ENCODE measurements at regions not wholly inside any gene's neighbourhood (a gene's known extent, or its start where the extent isn't known, plus 50 kb on each side); places are given as distances from the start of the nearest gene placed in this dataset.

DNA sequence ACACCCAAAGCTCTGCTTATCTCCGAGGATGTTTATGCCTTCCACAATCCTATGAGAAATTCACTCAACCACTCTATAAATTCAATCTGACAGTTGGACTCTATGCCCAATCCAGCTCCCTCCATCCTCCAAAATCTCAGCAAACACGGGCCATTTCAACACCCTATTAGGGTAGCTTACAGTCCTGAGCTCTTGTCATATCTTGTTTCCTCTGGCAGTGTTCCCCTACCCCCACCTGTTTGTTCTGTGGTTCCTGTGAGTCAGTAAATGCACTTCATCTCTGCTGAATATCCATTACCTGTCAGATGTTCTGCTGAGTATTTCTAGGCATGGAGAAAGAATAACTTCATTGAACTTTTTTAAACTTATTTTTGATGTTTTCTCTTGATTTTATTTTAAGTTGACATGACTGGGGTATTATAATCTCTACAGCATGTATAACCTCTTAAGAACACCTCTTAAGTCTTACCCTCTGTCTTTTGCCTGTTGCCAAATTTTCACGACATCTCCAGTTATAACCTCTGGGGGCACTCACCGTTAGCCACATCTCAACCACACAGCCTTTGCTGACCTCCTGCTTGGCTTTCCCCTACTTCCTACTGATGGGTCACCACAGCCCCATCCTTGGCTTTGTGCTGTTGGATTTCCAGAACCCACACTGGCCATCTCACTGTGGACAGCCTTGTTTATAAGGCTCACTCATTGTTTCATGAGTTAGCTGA, 317.0 kb upstream of the TMPO start:
- no peaks in the 10 kb centered on the region for H3K36me3 ChIP-seq (ENCODE audit: control insufficient read depth, insufficient read depth, low read length)
- H3K27ac ChIP-seq (ENCODE audit: low read depth, low read length): no peak overlapping the region
- H3K9ac ChIP-seq (ENCODE audit: low read length): no peak overlapping the region
- H3K9me3 ChIP-seq (ENCODE audit: control insufficient read depth, insufficient read depth, low read depth, low read length): no peaks in the 10 kb centered on the region
- no peaks in the 10 kb centered on the region for H3K27me3 ChIP-seq (ENCODE audit: control insufficient read depth, insufficient read depth, low read length)
- H3K4me1 ChIP-seq (ENCODE audit: control insufficient read depth, insufficient read depth, low read length): peaks cover 5% of the 10 kb centered on the region; the same call in 1 of the 2 replicates
- H3K4me3 ChIP-seq (ENCODE audit: low read depth, low read length): no peak overlapping the region

DNA sequence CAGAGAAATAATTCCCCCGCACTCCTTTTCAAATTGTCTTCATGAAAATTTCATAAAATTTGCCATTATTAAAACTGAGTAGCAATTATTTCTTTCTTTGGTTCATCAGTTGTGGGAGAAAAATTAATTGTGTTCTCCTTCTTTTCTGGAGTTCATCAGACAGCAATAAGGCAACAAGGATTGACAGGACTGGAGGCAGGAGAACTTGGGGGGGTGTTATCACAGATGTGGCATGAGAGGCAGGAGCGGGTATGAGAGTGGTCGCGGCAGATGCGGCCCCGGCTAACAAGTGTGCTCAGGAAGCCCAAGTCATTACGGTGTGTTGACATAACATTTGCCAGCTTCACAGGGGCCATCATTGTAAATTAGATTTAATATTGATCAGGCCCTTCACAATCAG, 306.6 kb upstream of the TMPO start:
- H3K36me3 ChIP-seq (ENCODE audit: control insufficient read depth, insufficient read depth, low read length): no peaks in the 10 kb centered on the region
- H3K4me1 ChIP-seq (ENCODE audit: control insufficient read depth, insufficient read depth, low read length): peaks cover 9% of the 10 kb centered on the region
- H3K27me3 ChIP-seq (ENCODE audit: control insufficient read depth, insufficient read depth, low read length): no peaks in the 10 kb centered on the region
- H3K27ac ChIP-seq (ENCODE audit: low read depth, low read length): no peak overlapping the region
- H3K9me3 ChIP-seq (ENCODE audit: control insufficient read depth, insufficient read depth, low read depth, low read length): no peaks in the 10 kb centered on the region
- H3K9ac ChIP-seq (ENCODE audit: low read length): no peak overlapping the region
- no peak overlapping the region for H3K4me3 ChIP-seq (ENCODE audit: low read depth, low read length)

DNA sequence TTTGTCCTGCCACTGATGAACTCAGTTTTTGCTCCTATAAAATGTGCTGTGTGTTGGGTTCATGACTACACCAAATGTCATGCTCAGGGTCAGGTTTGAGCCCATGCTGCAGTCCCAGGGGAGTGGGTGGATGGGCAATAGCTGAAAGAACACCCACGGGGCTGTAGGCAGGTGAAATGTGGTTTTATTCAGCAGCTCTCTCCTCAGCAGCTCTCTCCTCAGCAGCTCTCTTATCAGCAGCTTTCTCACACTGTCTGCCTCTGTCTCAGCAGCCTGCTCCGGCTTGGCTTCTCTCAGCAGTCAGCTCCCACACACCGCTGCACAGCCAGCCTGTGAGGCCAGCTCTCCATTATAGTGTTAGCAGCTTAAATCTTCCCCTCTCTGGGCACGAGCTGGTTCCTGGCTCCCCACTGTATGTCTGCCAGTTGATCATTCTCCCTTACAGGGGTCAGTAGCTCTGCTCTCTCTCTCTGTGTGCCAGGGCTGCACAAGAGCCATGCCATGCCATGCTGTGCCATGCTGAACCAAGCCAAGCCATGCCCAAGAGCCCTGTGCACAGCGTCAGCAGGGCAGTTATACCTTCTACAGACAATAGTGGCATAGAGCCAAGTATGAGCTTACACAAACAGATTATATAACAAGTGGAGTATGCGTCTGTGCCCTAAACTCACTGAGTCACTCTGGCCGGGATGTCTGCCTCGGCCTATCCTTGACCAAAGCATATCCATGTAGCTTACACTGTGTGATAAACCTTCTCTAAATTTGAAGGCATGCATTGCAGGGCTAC, 303.3 kb upstream of the TMPO start:
- Histone ChIP-seq H3K9ac (ENCODE audit: low read length) (no peak overlapping the region), H3K9me3 (ENCODE audit: control insufficient read depth, insufficient read depth, low read depth, low read length) (no peaks in the 10 kb centered on the region), H3K27me3 (ENCODE audit: control insufficient read depth, insufficient read depth, low read length) (no peaks in the 10 kb centered on the region), H3K4me1 (ENCODE audit: control insufficient read depth, insufficient read depth, low read length) (peaks cover 9% of the 10 kb centered on the region), H3K4me3 (ENCODE audit: low read depth, low read length) (no peak overlapping the region), H3K36me3 (ENCODE audit: control insufficient read depth, insufficient read depth, low read length) (no peaks in the 10 kb centered on the region), H3K27ac (ENCODE audit: low read depth, low read length) (no peak overlapping the region)

DNA sequence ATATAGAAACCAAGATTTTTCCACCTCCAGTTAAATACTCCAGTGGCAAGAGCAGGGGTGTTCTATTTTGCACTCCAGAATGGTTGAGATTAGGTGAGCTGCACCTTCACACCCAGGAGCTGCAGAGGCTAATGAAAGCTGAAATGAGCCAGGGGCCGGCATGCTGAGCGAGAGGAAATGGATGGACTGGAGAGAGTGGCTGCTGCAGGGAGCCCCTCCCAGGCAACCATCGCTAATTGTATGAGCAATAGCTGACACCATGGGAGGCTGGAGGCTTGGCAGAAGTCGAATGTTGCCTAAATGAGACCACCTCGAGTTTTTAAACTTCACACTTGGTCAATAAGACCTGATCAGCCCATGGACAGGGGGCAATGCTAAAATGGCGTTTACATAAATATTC, 301.8 kb upstream of the TMPO start:
- Histone ChIP-seq H3K27ac (ENCODE audit: low read depth, low read length) (no peak overlapping the region), H3K27me3 (ENCODE audit: control insufficient read depth, insufficient read depth, low read length) (no peaks in the 10 kb centered on the region), H3K4me1 (ENCODE audit: control insufficient read depth, insufficient read depth, low read length) (peaks cover 7% of the 10 kb centered on the region), H3K9ac (ENCODE audit: low read length) (no peak overlapping the region), H3K4me3 (ENCODE audit: low read depth, low read length) (no peak overlapping the region), H3K9me3 (ENCODE audit: control insufficient read depth, insufficient read depth, low read depth, low read length) (no peaks in the 10 kb centered on the region), H3K36me3 (ENCODE audit: control insufficient read depth, insufficient read depth, low read length) (no peaks in the 10 kb centered on the region)

DNA sequence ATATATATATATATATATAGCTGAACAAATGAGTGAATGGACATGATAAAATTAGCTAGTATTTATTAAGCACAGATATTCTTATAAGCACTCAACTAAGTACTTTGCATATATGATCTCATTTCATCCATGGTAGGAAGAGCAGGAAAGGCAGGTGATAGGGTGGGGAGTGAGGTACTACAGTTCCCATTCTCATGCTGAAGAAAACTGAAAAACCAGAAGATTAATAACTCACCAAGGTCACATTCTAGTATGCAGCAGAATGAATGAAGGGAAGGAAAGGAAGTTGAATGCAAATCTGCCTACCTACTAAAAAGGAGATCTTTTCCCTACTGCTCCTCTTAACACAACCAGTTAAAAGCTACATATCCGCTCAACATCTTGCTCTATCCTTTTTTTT, 298.1 kb upstream of the TMPO start:
- Histone ChIP-seq H3K4me1 (ENCODE audit: control insufficient read depth, insufficient read depth, low read length) (peaks cover 14% of the 10 kb centered on the region), H3K9ac (ENCODE audit: low read length) (no peak overlapping the region), H3K27me3 (ENCODE audit: control insufficient read depth, insufficient read depth, low read length) (no peaks in the 10 kb centered on the region), H3K27ac (ENCODE audit: low read depth, low read length) (no peak overlapping the region), H3K36me3 (ENCODE audit: control insufficient read depth, insufficient read depth, low read length) (no peaks in the 10 kb centered on the region), H3K4me3 (ENCODE audit: low read depth, low read length) (no peak overlapping the region), H3K9me3 (ENCODE audit: control insufficient read depth, insufficient read depth, low read depth, low read length) (no peaks in the 10 kb centered on the region)

DNA sequence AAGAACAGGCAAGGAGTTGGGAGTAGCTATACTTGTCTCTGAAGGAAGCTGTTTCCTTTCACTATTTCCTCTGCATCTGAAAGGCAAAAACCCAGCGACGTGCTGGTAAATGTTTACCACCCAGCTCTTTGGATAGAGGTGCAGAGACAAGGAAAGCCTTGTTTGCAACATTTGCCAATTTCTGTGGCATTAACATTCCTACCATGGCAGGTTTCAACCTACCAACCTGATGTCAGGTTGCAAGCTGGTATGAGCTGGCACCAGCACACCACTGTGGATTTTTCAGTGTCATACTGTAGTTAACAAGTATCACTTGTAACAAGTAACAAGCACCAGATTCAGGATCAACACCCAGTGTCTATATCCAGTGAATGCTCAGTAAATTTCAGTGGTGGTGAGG, 294.8 kb upstream of the TMPO start:
- Histone ChIP-seq H3K36me3 (ENCODE audit: control insufficient read depth, insufficient read depth, low read length) (no peaks in the 10 kb centered on the region), H3K4me1 (ENCODE audit: control insufficient read depth, insufficient read depth, low read length) (peaks cover 10% of the 10 kb centered on the region; the same call in 1 of the 2 replicates), H3K27ac (ENCODE audit: low read depth, low read length) (no peak overlapping the region), H3K27me3 (ENCODE audit: control insufficient read depth, insufficient read depth, low read length) (no peaks in the 10 kb centered on the region), H3K9me3 (ENCODE audit: control insufficient read depth, insufficient read depth, low read depth, low read length) (no peaks in the 10 kb centered on the region), H3K4me3 (ENCODE audit: low read depth, low read length) (no peak overlapping the region), H3K9ac (ENCODE audit: low read length) (no peak overlapping the region)

DNA sequence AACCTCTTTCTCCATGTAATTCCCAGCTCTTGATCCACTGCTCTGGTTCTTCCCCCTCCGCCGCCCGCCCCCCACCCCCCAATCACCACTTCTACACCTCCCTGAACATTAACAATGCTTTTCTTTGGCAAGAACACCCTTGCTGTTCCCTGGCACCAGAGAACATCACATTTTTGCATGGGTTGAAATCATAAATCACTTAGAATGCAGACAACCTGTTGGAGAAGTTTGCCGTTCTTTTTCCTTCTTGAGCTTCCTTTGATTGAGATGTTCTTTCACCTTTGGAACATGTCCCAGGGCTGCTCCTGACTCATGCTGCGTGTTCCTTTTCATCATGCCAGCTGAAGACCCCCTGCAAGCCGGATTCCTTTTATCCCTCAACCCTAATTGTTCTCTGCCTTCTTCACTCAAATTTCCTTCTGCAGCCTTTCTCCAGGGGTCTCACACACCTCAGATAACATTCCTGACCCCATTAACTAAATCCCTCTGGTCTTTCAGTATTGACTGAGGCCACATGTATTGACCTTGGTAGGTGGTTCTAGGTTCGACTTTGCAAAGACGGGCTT, 294.1 kb upstream of the TMPO start:
- no peak overlapping the region for H3K9ac ChIP-seq (ENCODE audit: low read length)
- no peaks in the 10 kb centered on the region for H3K9me3 ChIP-seq (ENCODE audit: control insufficient read depth, insufficient read depth, low read depth, low read length)
- H3K27me3 ChIP-seq (ENCODE audit: control insufficient read depth, insufficient read depth, low read length): no peaks in the 10 kb centered on the region
- H3K4me3 ChIP-seq (ENCODE audit: low read depth, low read length): no peak overlapping the region
- no peak overlapping the region for H3K27ac ChIP-seq (ENCODE audit: low read depth, low read length)
- peaks cover 10% of the 10 kb centered on the region; the same call in 1 of the 2 replicates for H3K4me1 ChIP-seq (ENCODE audit: control insufficient read depth, insufficient read depth, low read length)
- H3K36me3 ChIP-seq (ENCODE audit: control insufficient read depth, insufficient read depth, low read length): no peaks in the 10 kb centered on the region

DNA sequence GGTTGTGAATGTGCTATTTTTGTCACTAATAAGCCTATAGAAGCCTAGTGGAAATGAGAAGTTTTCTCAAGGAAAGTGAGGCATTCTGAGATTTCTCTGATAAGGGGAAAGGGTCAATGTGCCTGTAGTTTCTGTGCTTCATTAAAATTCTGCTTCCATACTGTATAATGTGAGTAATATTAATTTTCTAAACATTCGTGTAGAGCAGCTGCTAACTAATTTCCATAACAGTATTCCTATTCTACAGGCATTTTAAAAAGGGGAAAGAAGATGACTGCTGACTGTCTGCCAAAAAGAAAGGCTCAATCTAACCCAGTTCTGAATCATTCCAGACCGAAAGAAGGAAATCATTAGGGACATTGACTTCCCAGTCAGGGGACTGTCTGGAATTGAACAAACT, 293.3 kb upstream of the TMPO start:
- Histone ChIP-seq H3K36me3 (ENCODE audit: control insufficient read depth, insufficient read depth, low read length) (no peaks in the 10 kb centered on the region), H3K27me3 (ENCODE audit: control insufficient read depth, insufficient read depth, low read length) (no peaks in the 10 kb centered on the region), H3K9me3 (ENCODE audit: control insufficient read depth, insufficient read depth, low read depth, low read length) (no peaks in the 10 kb centered on the region), H3K4me3 (ENCODE audit: low read depth, low read length) (no peak overlapping the region), H3K9ac (ENCODE audit: low read length) (no peak overlapping the region), H3K27ac (ENCODE audit: low read depth, low read length) (no peak overlapping the region), H3K4me1 (ENCODE audit: control insufficient read depth, insufficient read depth, low read length) (peaks cover 10% of the 10 kb centered on the region; the same call in 1 of the 2 replicates)

DNA sequence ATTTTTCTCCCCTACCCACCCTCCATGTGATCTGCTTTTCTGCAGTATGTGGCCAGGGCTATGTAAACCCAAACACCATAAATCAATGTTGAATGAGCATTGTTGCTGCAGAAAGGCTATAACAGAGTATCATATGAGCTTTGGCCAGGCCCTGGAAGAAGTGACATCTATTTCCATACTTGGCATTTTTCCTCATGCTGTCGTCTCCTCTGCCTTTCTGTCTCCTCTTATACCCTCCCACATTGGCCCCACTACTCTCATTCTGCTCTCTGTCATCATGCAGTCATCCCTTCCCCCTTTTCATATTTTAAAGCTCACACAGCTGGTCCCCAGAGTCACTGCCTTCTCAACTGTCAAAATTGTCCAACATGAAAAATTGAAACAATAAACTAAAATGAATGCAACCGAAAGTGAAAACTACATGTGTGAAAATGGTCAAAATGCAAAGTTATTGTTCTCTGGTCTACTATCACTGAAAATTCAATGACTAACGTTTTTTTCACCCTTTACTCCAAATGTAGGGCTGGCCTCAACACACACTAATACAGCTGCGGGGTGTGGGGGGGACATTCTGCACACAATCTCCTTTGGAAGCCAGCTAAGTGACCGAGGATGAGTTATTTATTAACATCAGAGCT, 290.7 kb upstream of the TMPO start:
- Histone ChIP-seq H3K27ac (ENCODE audit: low read depth, low read length) (no peak overlapping the region), H3K4me1 (ENCODE audit: control insufficient read depth, insufficient read depth, low read length) (peaks cover 5% of the 10 kb centered on the region; the same call in 1 of the 2 replicates), H3K9me3 (ENCODE audit: control insufficient read depth, insufficient read depth, low read depth, low read length) (no peaks in the 10 kb centered on the region), H3K9ac (ENCODE audit: low read length) (no peak overlapping the region), H3K4me3 (ENCODE audit: low read depth, low read length) (no peak overlapping the region), H3K36me3 (ENCODE audit: control insufficient read depth, insufficient read depth, low read length) (no peaks in the 10 kb centered on the region), H3K27me3 (ENCODE audit: control insufficient read depth, insufficient read depth, low read length) (no peaks in the 10 kb centered on the region)

DNA sequence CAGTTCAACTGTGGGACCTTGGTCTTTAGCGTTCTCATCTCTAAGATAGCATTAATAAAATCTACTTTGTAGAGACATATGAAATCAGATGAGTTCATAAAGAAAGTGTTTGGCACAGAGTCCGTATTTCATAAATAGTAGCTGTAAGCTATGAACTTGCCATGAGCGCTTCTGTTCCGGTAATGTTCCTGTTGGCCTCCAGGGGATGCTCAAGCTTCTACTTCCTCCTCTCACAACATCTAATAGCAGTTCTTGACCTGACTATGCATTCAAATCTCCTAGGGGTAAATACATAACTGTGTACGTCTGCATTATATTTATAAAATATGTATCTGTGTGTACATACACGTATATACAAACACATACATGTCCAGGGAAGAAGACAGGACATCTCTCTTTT, 288.2 kb upstream of the TMPO start:
- Histone ChIP-seq H3K4me3 (ENCODE audit: low read depth, low read length) (no peak overlapping the region), H3K9ac (ENCODE audit: low read length) (no peak overlapping the region), H3K27ac (ENCODE audit: low read depth, low read length) (no peak overlapping the region), H3K36me3 (ENCODE audit: control insufficient read depth, insufficient read depth, low read length) (no peaks in the 10 kb centered on the region), H3K27me3 (ENCODE audit: control insufficient read depth, insufficient read depth, low read length) (no peaks in the 10 kb centered on the region), H3K9me3 (ENCODE audit: control insufficient read depth, insufficient read depth, low read depth, low read length) (no peaks in the 10 kb centered on the region), H3K4me1 (ENCODE audit: control insufficient read depth, insufficient read depth, low read length) (no peaks in the 10 kb centered on the region)
